ENCODE measurements at regions not wholly inside any gene's neighbourhood (a gene's known extent, or its start where the extent isn't known, plus 50 kb on each side); places are given as distances from the start of the nearest gene placed in this dataset.
"Not testable (repeated sequence)": the region's sequence is repeated elsewhere in the genome, so short reads cannot be mapped to it uniquely, and the experiment has no call there.

DNA sequence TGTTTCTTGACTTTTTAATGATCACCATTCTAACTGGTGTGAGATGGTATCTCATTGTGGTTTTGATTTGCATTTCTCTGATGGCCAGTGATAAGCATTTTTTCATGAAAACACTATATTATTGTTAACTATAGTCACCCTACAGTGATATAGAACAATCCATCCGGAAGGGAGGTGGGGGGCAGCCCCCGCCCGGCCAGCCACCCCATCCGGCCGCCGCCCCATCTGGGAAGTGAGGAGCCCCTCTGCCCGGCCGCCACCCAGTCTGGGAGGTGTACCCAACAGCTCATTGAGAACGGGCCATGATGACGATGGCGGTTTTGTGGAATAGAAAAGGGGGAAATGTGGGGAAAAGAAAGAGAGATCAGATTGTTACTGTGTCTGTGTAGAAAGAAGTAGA lies 106.8 kb downstream of the ZNF648 start:
- TF ChIP-seq, protein P1, sequence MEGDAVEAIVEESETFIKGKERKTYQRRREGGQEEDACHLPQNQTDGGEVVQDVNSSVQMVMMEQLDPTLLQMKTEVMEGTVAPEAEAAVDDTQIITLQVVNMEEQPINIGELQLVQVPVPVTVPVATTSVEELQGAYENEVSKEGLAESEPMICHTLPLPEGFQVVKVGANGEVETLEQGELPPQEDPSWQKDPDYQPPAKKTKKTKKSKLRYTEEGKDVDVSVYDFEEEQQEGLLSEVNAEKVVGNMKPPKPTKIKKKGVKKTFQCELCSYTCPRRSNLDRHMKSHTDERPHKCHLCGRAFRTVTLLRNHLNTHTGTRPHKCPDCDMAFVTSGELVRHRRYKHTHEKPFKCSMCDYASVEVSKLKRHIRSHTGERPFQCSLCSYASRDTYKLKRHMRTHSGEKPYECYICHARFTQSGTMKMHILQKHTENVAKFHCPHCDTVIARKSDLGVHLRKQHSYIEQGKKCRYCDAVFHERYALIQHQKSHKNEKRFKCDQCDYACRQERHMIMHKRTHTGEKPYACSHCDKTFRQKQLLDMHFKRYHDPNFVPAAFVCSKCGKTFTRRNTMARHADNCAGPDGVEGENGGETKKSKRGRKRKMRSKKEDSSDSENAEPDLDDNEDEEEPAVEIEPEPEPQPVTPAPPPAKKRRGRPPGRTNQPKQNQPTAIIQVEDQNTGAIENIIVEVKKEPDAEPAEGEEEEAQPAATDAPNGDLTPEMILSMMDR (conservative IDR thresholded peaks at IDR 0.05 in 1 of 2, IDR thresholded peaks at IDR 0.05 in 1 of 2; ENCODE audit: extremely low read depth in 1 of 2, insufficient read depth in 1 of 2, low read depth in 1 of 2, low read length in 2 of 2), result not testable (repeated sequence)
- TF ChIP-seq EZH2 (IDR thresholded peaks at IDR 0.05; ENCODE audit: borderline replicate concordance, low read length), result not testable (repeated sequence)
